K562 (cell line): ENCODE measurements at regions not wholly inside any gene's neighbourhood (a gene's known extent, or its start where the extent isn't known, plus 50 kb on each side); places are given as distances from the start of the nearest gene placed in this dataset.

Experiments used
- ATAC-seq: fragments of 200-7000 bp; cut with Tn5 transposase; 3 replicates; pipeline ENCODE4 v1.9.1; 2020; ENCODE audit warnings: moderate library complexity
- BruUV-seq: library from RNA; stranded (reverse); fragments of 400-500 nt; replicated peaks from 2 replicates; lab custom pipeline; 2021; lab: Mats Ljungman, UMichigan
- CTCF ChIA-PET: fragments of 300-600 bp; formaldehyde crosslinking; extraction: SDS; loops from one replicate; lab custom pipeline; 2021; ENCODE audit warnings: low intra/inter-chr PET ratio; lab: Yijun Ruan, JAX
- POLR2A ChIA-PET: fragments of 300-600, 350-650 bp; sonication (Branson Sonifier 250); formaldehyde crosslinking; extraction: SDS; loops from one replicate; lab custom pipeline; 2021; ENCODE audit warnings: antibody characterized with exemption, inconsistent platforms; lab: Yijun Ruan, JAX
- DNase-seq, 4 experiments: peaks; one replicate each; pipeline versions ENCODE4 v3.0.0 to v3.0.0-alpha.2; 2011 to 2018; ENCODE audit warnings: low spot score in 3 of 4, mixed read lengths in 3 of 4; ENCODE audit errors: extremely low read depth in 1 of 4
- FAIRE-seq: peaks from 2 replicates; lab custom pipeline; 2011; peaks lifted over from hg19 to GRCh38; lab: Jason Lieb, UNC
- H2AFZ ChIP-seq: 2 replicates; pipeline ENCODE4 v1.6.0; 2011; ENCODE audit warnings: low read depth, low read length, control low read depth, inconsistent platforms
- H3K27ac ChIP-seq: fragments of 200-600 bp; 3 replicates; pipeline ENCODE4 v1.8.0; 2011; ENCODE audit warnings: low read depth, mild to moderate bottlenecking, control low read depth, inconsistent platforms, low read length, moderate library complexity, mixed read lengths; ENCODE audit errors: extremely low read depth
- H3K27me3 ChIP-seq, 2 experiments: fragments of 300-600 bp in 1 of 2; 2 replicates in 1 of 2; 3 replicates in 1 of 2; pipeline versions ENCODE4 v1.6.0 to v1.8.0; 2011; ENCODE audit warnings: inconsistent platforms in 2 of 2, low read length in 2 of 2, mild to moderate bottlenecking in 1 of 2, mixed read lengths in 1 of 2, moderate library complexity in 1 of 2; ENCODE audit not compliant: control insufficient read depth in 2 of 2, insufficient read depth in 2 of 2
- H3K36me3 ChIP-seq: fragments of 300-600 bp; 3 replicates; pipeline ENCODE4 v1.8.0; 2011; ENCODE audit warnings: mild to moderate bottlenecking, low read length, inconsistent platforms; ENCODE audit not compliant: control insufficient read depth, insufficient read depth
- H3K4me1 ChIP-seq, 2 experiments: fragments of 200-600 bp in 1 of 2; replicated peaks in 1 of 2; 2 replicates in 1 of 2; 3 replicates in 1 of 2; pipeline versions ENCODE4 v1.5.1 to v1.8.0; 2011; ENCODE audit warnings: inconsistent platforms in 2 of 2, low read length in 2 of 2, mild to moderate bottlenecking in 1 of 2, mixed read lengths in 1 of 2, moderate library complexity in 1 of 2; ENCODE audit not compliant: control insufficient read depth in 2 of 2, insufficient read depth in 2 of 2
- H3K4me2 ChIP-seq: 2 replicates; pipeline ENCODE4 v1.6.1; 2011; ENCODE audit warnings: low read length, control low read depth, inconsistent platforms, mixed read lengths; ENCODE audit not compliant: insufficient read depth
- H3K4me3 ChIP-seq: fragments of 200-600 bp; sonication (generic), shearing (Covaris generic); 2 replicates; pipeline ENCODE4 v1.5.1; 2016; ENCODE audit warnings: control low read depth, inconsistent platforms
- H3K79me2 ChIP-seq: fragments of 200-600 bp; 3 replicates; pipeline ENCODE4 v1.8.0; 2011; ENCODE audit warnings: low read length, inconsistent platforms; ENCODE audit not compliant: control insufficient read depth, insufficient read depth
- H3K9ac ChIP-seq, 2 experiments: 2 replicates each; pipeline versions ENCODE4 v1.6.0 to v1.6.1; 2011; ENCODE audit warnings: low read depth in 2 of 2, low read length in 2 of 2, control low read depth in 1 of 2, inconsistent platforms in 1 of 2, mild to moderate bottlenecking in 1 of 2, mixed read lengths in 1 of 2; ENCODE audit not compliant: insufficient read depth in 1 of 2
- H3K9me1 ChIP-seq: one replicate; pipeline ENCODE4 v1.6.0; 2011; ENCODE audit warnings: inconsistent platforms, mild to moderate bottlenecking, low read length, moderate library complexity; ENCODE audit not compliant: control insufficient read depth, insufficient read depth
- H3K9me3 ChIP-seq: replicated peaks from 2 replicates; pipeline ENCODE4 v1.5.1; 2011; ENCODE audit warnings: low read depth, low read length, inconsistent platforms; ENCODE audit not compliant: control insufficient read depth, insufficient read depth
- H4K20me1 ChIP-seq: replicated peaks from 2 replicates; pipeline ENCODE4 v1.6.1; 2011; ENCODE audit warnings: low read length, inconsistent platforms, mixed read lengths; ENCODE audit not compliant: control insufficient read depth, insufficient read depth
- CBX3 ChIP-seq, 2 experiments: IDR thresholded peaks; 1 replicate in 1 of 2; 2 replicates in 1 of 2; pipeline ENCODE4 v1.6.1; 2012; ENCODE audit warnings: inconsistent platforms in 2 of 2, low read length in 2 of 2, borderline replicate concordance in 1 of 2, control low read depth in 1 of 2
- ERF ChIP-seq: fragments of 450-650 bp; formaldehyde crosslinking; IDR thresholded peaks from 2 replicates; pipeline ENCODE4 v1.4.0; 2020; ENCODE audit warnings: mild to moderate bottlenecking, mixed read lengths
- ETV1 ChIP-seq: fragments of 450-650 bp; conservative IDR thresholded peaks from 2 replicates; pipeline ENCODE4 v1.6.1; 2016; ENCODE audit warnings: missing genetic modification characterization, control low read depth, low read depth, missing compliant biosample characterization
- FOS ChIP-seq: IDR thresholded peaks from 3 replicates; pipeline ENCODE4 v1.6.1; 2011; ENCODE audit not compliant: insufficient read length; ENCODE audit errors: extremely low read depth
- FOSL1 ChIP-seq: fragments of 200-800 bp; sonication (Bioruptor generic); conservative IDR thresholded peaks from 2 replicates; pipeline ENCODE4 v1.6.1; 2016; ENCODE audit warnings: missing genetic modification characterization, missing compliant biosample characterization
- JUND ChIP-seq, 2 experiments: IDR thresholded peaks; 2 replicates in 1 of 2; 3 replicates in 1 of 2; pipeline ENCODE4 v1.6.1; 2011; ENCODE audit warnings: borderline replicate concordance in 2 of 2, low read depth in 2 of 2, low read length in 2 of 2, improper control_type of control experiment in 1 of 2, missing biosample characterization in 1 of 2, missing genetic modification characterization in 1 of 2, missing genetic modification reagents in 1 of 2
- NONO ChIP-seq, 2 experiments: fragments of 200-400 bp in 1 of 2; fragments of 450-650 bp in 1 of 2; formaldehyde crosslinking in 1 of 2; IDR thresholded peaks; 2 replicates each; pipeline ENCODE4 v1.6.1; 2017; ENCODE audit warnings: low read depth in 2 of 2, mild to moderate bottlenecking in 2 of 2, moderate library complexity in 2 of 2, low read length in 1 of 2
- SMAD4 ChIP-seq: fragments of 250-450 bp; sonication (Bioruptor Pico); conservative IDR thresholded peaks from 2 replicates; pipeline ENCODE4 v1.8.0; 2021; ENCODE audit warnings: inconsistent platforms, mild to moderate bottlenecking, moderate library complexity
- SPI1 ChIP-seq: IDR thresholded peaks from 2 replicates; pipeline ENCODE4 v1.6.1; 2011; ENCODE audit warnings: low read depth, low read length, control low read depth, borderline replicate concordance
- ZBTB8A ChIP-seq: fragments of 450-650 bp; IDR thresholded peaks from 2 replicates; pipeline ENCODE4 v1.6.1; 2018; ENCODE audit warnings: mild to moderate bottlenecking, moderate library complexity; ENCODE audit not compliant: partially characterized antibody
- ZNF23 ChIP-seq: fragments of 250-450 bp; sonication (Bioruptor Pico); IDR thresholded peaks from 2 replicates; pipeline ENCODE4 v1.4.0; 2020; ENCODE audit warnings: mild to moderate bottlenecking
- ZNF518B ChIP-seq: fragments of 250-450 bp; sonication (Bioruptor Pico); IDR thresholded peaks from 2 replicates; pipeline ENCODE4 v1.5.0; 2021; ENCODE audit warnings: mild to moderate bottlenecking, moderate library complexity
- ZNF717 ChIP-seq: fragments of 250-450 bp; sonication (Bioruptor Pico); IDR thresholded peaks from 2 replicates; pipeline ENCODE4 v1.5.0; 2021
- WGBS: fragments of 100-300 bp; shearing (Covaris generic); methylation state at CpG from one replicate; pipeline ENCODE4 v1.1.6; 2016; ENCODE audit warnings: low coverage, mixed read lengths; ENCODE audit not compliant: insufficient coverage; ENCODE audit errors: missing lambda C conversion rate; 5-methylcytosine and 5-hydroxymethylcytosine counted together
- in situ Hi-C: fragments of 300-500 bp; cut with MboI; formaldehyde crosslinking; loops from 4 replicates; pipeline ENCODE4 v1.15.0; 2018; ENCODE audit warnings: inconsistent platforms, mixed read lengths
- intact Hi-C: fragments of 100-400 bp; cut with micrococcal nuclease; formaldehyde crosslinking; loops from 2 replicates; pipeline ENCODE4 v1.14.2; 2022

GRCh38 chr12:124706363-124706762 is 139.0 kb upstream of the NCOR2 start:
- Histone ChIP-seq H3K27ac (no peak overlapping the region), H3K4me1 (peaks cover 2 to 3% of the 10 kb centered on the region in 2 experiments; a peak in 3 of 5 replicates), H3K27me3 (peaks cover 35 to 59% of the 10 kb centered on the region in 2 experiments; a peak in 4 of 5 replicates), H2AFZ (no peak overlapping the region), H3K4me3 (no peak overlapping the region), H3K4me2 (no peak overlapping the region), H3K79me2 (no peaks in the 10 kb centered on the region), H3K9me1 (no peaks in the 10 kb centered on the region), H4K20me1 (no peaks in the 10 kb centered on the region), H3K36me3 (no peaks in the 10 kb centered on the region), H3K9ac (no peak overlapping the region), H3K9me3 (peaks cover 4% of the 10 kb centered on the region)
- in situ Hi-C loops (no loop called here), intact Hi-C loops (no loop called here)
- no peak for DNase-seq
- no peak for TF ChIP-seq FOSL1 (tag)
- no peak for TF ChIP-seq FOS
- no peak for TF ChIP-seq SMAD4 (CRISPR knock-in tag)
- no peak for TF ChIP-seq NONO (IDR thresholded peaks at IDR 0.05; ENCODE audit: low read depth in 2 of 2, low read length in 1 of 2)
- TF ChIP-seq ZBTB8A: no peak
- TF ChIP-seq ERF (CRISPR knock-in tag): no peak
- TF ChIP-seq ZNF717 (CRISPR knock-in tag): no peak
- TF ChIP-seq ETV1: no peak
- TF ChIP-seq SPI1: no peak
- TF ChIP-seq JUND (IDR thresholded peaks at IDR 0.05; ENCODE audit: borderline replicate concordance, low read depth, low read length): no peak
- no peak for TF ChIP-seq JUND (tag; IDR thresholded peaks at IDR 0.05; ENCODE audit: borderline replicate concordance, low read depth, low read length)
- TF ChIP-seq ZNF23 (CRISPR knock-in tag): no peak
- TF ChIP-seq ZNF518B (CRISPR knock-in tag): no peak
- TF ChIP-seq CBX3 (IDR thresholded peaks at IDR 0.05; ENCODE audit: borderline replicate concordance in 1 of 2, low read length in 2 of 2): no peak
- POLR2A ChIA-PET: interaction anchor here (0.5 kb wide), 1 partner anchor 26 kb away, joined by 4 read pairs; no protein-coding TSS in a partner anchor
- no TSS peak for BruUV-seq
- no peak for ATAC-seq
- FAIRE-seq: no peak
- CTCF ChIA-PET: no interaction called here
- whole genome bisulfite sequencing: 56% methylated on average over 10 of the region's 10 CpGs
